Colonic mucosa (tissue), 4 donors: ENCODE measurements at regions not wholly inside any gene's neighbourhood (a gene's known extent, or its start where the extent isn't known, plus 50 kb on each side); places are given as distances from the start of the nearest gene placed in this dataset.
"Not testable (repeated sequence)": the region's sequence is repeated elsewhere in the genome, so short reads cannot be mapped to it uniquely, and the experiment has no call there.

Experiments used
- DNase-seq: peaks from one replicate; pipeline ENCODE4 v3.0.0-alpha.2; 2020
- H3K27ac ChIP-seq: fragments of 200-600 bp; one replicate; pipeline ENCODE4 v1.8.0; 2021
- H3K27me3 ChIP-seq: fragments of 200-600 bp; one replicate; pipeline ENCODE4 v1.8.0; 2021
- H3K36me3 ChIP-seq: fragments of 200-600 bp; one replicate; pipeline ENCODE4 v1.8.0; 2021
- H3K4me1 ChIP-seq: fragments of 200-600 bp; one replicate; pipeline ENCODE4 v1.8.0; 2021; ENCODE audit warnings: mild to moderate bottlenecking
- H3K4me3 ChIP-seq: fragments of 200-600 bp; one replicate; pipeline ENCODE4 v1.8.0; 2021
- H3K9ac ChIP-seq, 2 donors: one replicate each; pipeline ENCODE4 v1.7.0; 2013; ENCODE audit warnings: control low read depth in 2 of 2, low read depth in 2 of 2, low read length in 2 of 2
- H3K9me3 ChIP-seq: fragments of 200-600 bp; one replicate; pipeline ENCODE4 v1.8.0; 2021
- CTCF ChIP-seq: fragments of 200-600 bp; IDR thresholded peaks from one replicate; pipeline ENCODE4 v1.8.0; 2022; ENCODE audit warnings: antibody characterized with exemption, mild to moderate bottlenecking
- intact Hi-C: fragments of 100-400 bp; cut with DNase I; formaldehyde crosslinking; loops from one replicate; pipeline ENCODE4 v1.14.1; 2022
- donor health status: healthy.
- donor health status: DM: no; HTN: no; CAD: no.
- donor health status: DM: no; HTN: no; CAD: no.

- H3K9ac ChIP-seq: no peak overlapping the region
- intact Hi-C loops: no loop called here
Observed at GRCh38 chrX:106467943-106468342, 143.8 kb upstream of the RADX start.

GRCh38 chrX:106468433-106468832 is 143.3 kb upstream of the RADX start:
- intact Hi-C loops: no loop called here
- no peaks in the 10 kb centered on the region for H3K36me3 ChIP-seq
- no peaks in the 10 kb centered on the region for H3K27me3 ChIP-seq
- no peak for DNase-seq
- H3K27ac ChIP-seq: no peak overlapping the region
- no peaks in the 10 kb centered on the region for H3K4me1 ChIP-seq
- H3K9me3 ChIP-seq: no peaks in the 10 kb centered on the region
- TF ChIP-seq CTCF: no peak
- no peak overlapping the region for H3K4me3 ChIP-seq
- no peak overlapping the region for H3K9ac ChIP-seq

More at GRCh38 chrX:106467943-106468342, 143.8 kb upstream of the RADX start:
- Histone ChIP-seq H3K27me3 (no peaks in the 10 kb centered on the region), H3K4me1 (no peaks in the 10 kb centered on the region), H3K27ac (no peak overlapping the region), H3K36me3 (no peaks in the 10 kb centered on the region), H3K9me3 (no peaks in the 10 kb centered on the region), H3K4me3 (no peak overlapping the region)
- no peak for DNase-seq
- no peak for TF ChIP-seq CTCF

- no peak overlapping the region for H3K27ac ChIP-seq
Observed at GRCh38 chrX:106479920-106480319, 131.9 kb upstream of the RADX start.

GRCh38 chrX:106481341-106481740 is 130.4 kb upstream of the RADX start:
- Histone ChIP-seq H3K4me3 (no peak overlapping the region), H3K27ac (no peak overlapping the region), H3K27me3 (no peaks in the 10 kb centered on the region), H3K9ac (no peak overlapping the region), H3K9me3 (no peaks in the 10 kb centered on the region), H3K4me1 (no peaks in the 10 kb centered on the region), H3K36me3 (no peaks in the 10 kb centered on the region)
- DNase-seq: peak; percentile 72
- intact Hi-C loops: loop anchor here (10.0 kb wide), 2 partner anchors 123 to 313 kb away; no protein-coding TSS in a partner anchor
- TF ChIP-seq CTCF: peak; percentile 83

More at GRCh38 chrX:106479920-106480319, 131.9 kb upstream of the RADX start:
- H3K36me3 ChIP-seq: no peaks in the 10 kb centered on the region
- H3K4me3 ChIP-seq: no peak overlapping the region
- H3K27me3 ChIP-seq: no peaks in the 10 kb centered on the region
- intact Hi-C loops: loop anchor here (10.0 kb wide), 2 partner anchors 125 to 315 kb away; no protein-coding TSS in a partner anchor
- DNase-seq: no peak
- no peak for TF ChIP-seq CTCF
- no peaks in the 10 kb centered on the region for H3K9me3 ChIP-seq
- no peak overlapping the region for H3K9ac ChIP-seq
- H3K4me1 ChIP-seq: no peaks in the 10 kb centered on the region

- intact Hi-C loops: loop anchor here (10.0 kb wide), 2 partner anchors 121 to 311 kb away; no protein-coding TSS in a partner anchor
- no peak for TF ChIP-seq CTCF
- no peak overlapping the region for H3K4me3 ChIP-seq
- H3K36me3 ChIP-seq: no peaks in the 10 kb centered on the region
- H3K9ac ChIP-seq: no peak overlapping the region
- H3K27me3 ChIP-seq: no peaks in the 10 kb centered on the region
- DNase-seq: no peak
- no peaks in the 10 kb centered on the region for H3K4me1 ChIP-seq
- H3K9me3 ChIP-seq: no peaks in the 10 kb centered on the region
- H3K27ac ChIP-seq: no peak overlapping the region
Observed at GRCh38 chrX:106484233-106484632, 127.5 kb upstream of the RADX start.

GRCh38 chrX:106493210-106493816 is 118.5 kb upstream of the RADX start:
- intact Hi-C loops, H3K27ac ChIP-seq: not testable (repeated sequence)

More at GRCh38 chrX:106493210-106493816, 118.5 kb upstream of the RADX start:
- DNase-seq: peak; percentile 45
- H3K4me1 ChIP-seq, H3K4me3 ChIP-seq, H3K9ac ChIP-seq, H3K27me3 ChIP-seq, H3K36me3 ChIP-seq, H3K9me3 ChIP-seq: not testable (repeated sequence)
